BJ (cell line): ENCODE measurements at regions not wholly inside any gene's neighbourhood (a gene's known extent, or its start where the extent isn't known, plus 50 kb on each side); places are given as distances from the start of the nearest gene placed in this dataset.

Experiments used
- CTCF ChIA-PET: fragments of 350-600 bp; formaldehyde crosslinking; extraction: SDS; loops from one replicate; lab custom pipeline; 2021; ENCODE audit warnings: antibody characterized with exemption, inconsistent platforms; lab: Yijun Ruan, JAX
- POLR2A ChIA-PET: fragments of 300-600 bp; sonication (Branson Sonifier 250); formaldehyde crosslinking; extraction: SDS; loops from one replicate; lab custom pipeline; 2021; ENCODE audit warnings: antibody characterized with exemption; lab: Charles Lee
- DNase-seq: peaks from one replicate; pipeline ENCODE4 v3.0.0-alpha.2; 2011; ENCODE audit warnings: low read depth
- H3K27me3 ChIP-seq: 2 replicates; pipeline ENCODE4 v1.6.0; 2011; ENCODE audit warnings: low read length; ENCODE audit not compliant: control insufficient read depth, insufficient read depth
- H3K36me3 ChIP-seq: 2 replicates; pipeline ENCODE4 v1.5.1; 2011; ENCODE audit warnings: low read length; ENCODE audit not compliant: control insufficient read depth, insufficient read depth
- H3K4me3 ChIP-seq: 2 replicates; pipeline ENCODE4 v1.5.1; 2011; ENCODE audit warnings: low read depth, mild to moderate bottlenecking, control low read depth, low read length
- CTCF ChIP-seq: IDR thresholded peaks from 2 replicates; pipeline ENCODE4 v1.5.1; 2011; ENCODE audit warnings: low read depth, mild to moderate bottlenecking, control low read depth, inconsistent platforms, low read length, moderate library complexity; ENCODE audit not compliant: insufficient read depth

GRCh38 chr4:55183926-55184599 is 58.7 kb upstream of the KDR start:
- DNase-seq, result peak; percentile 63
- no peak overlapping the region for H3K4me3 ChIP-seq
- TF ChIP-seq CTCF, result no peak
- H3K27me3 ChIP-seq, result no peaks in the 10 kb centered on the region
- CTCF ChIA-PET, result interaction anchor here (1.0 to 1.4 kb wide), 2 partner anchors 29 to 162 kb away, joined by 3 to 5 read pairs; partner anchors contain the start of gene SRD5A3
- H3K36me3 ChIP-seq, result no peaks in the 10 kb centered on the region
- POLR2A ChIA-PET, result interaction anchor here (1.0 kb wide), 1 partner anchor 8 kb away, joined by 3 read pairs; no protein-coding TSS in a partner anchor

- ChIA-PET CTCF (interaction anchor here (0.6 to 1.4 kb wide), 11 partner anchors 8 to 214 kb away, joined by 3 to 6 read pairs (median 3); partner anchors contain the start of genes SRD5A3 and TMEM165), POLR2A (interaction anchor here (1.0 kb wide), 1 partner anchor 9 kb away, joined by 3 read pairs; no protein-coding TSS in a partner anchor)
- H3K36me3 ChIP-seq, result no peaks in the 10 kb centered on the region
- no peak for DNase-seq
- H3K4me3 ChIP-seq, result no peak overlapping the region
- no peak for TF ChIP-seq CTCF
- no peaks in the 10 kb centered on the region for H3K27me3 ChIP-seq
Measured at GRCh38 chr4:55184600-55185523, 59.5 kb upstream of the KDR start.

- ChIA-PET POLR2A (no interaction called here), CTCF (interaction anchor here (0.6 to 1.4 kb wide), 3 partner anchors 42 to 739 kb away, joined by 3 to 6 read pairs (median 5); no protein-coding TSS in a partner anchor)
- H3K4me3 ChIP-seq, result no peak overlapping the region
- no peaks in the 10 kb centered on the region for H3K36me3 ChIP-seq
- TF ChIP-seq CTCF, result no peak
- no peaks in the 10 kb centered on the region for H3K27me3 ChIP-seq
- no peak for DNase-seq
Measured at GRCh38 chr4:55186123-55186522, 60.7 kb upstream of the KDR start.

- H3K27me3 ChIP-seq, result no peaks in the 10 kb centered on the region
- ChIA-PET POLR2A (no interaction called here), CTCF (interaction anchor here (0.6 to 1.4 kb wide), 3 partner anchors 41 to 739 kb away, joined by 3 to 6 read pairs (median 5); no protein-coding TSS in a partner anchor)
- no peak for TF ChIP-seq CTCF
- H3K4me3 ChIP-seq, result no peak overlapping the region
- no peaks in the 10 kb centered on the region for H3K36me3 ChIP-seq
- DNase-seq, result no peak
Measured at GRCh38 chr4:55186700-55187099, 61.3 kb upstream of the KDR start.

- no peak for TF ChIP-seq CTCF
- no peaks in the 10 kb centered on the region for H3K36me3 ChIP-seq
- CTCF ChIA-PET, result interaction anchor here (0.7 to 0.9 kb wide), 2 partner anchors 29 to 217 kb away, joined by 3 read pairs; no protein-coding TSS in a partner anchor
- POLR2A ChIA-PET, result no interaction called here
- DNase-seq, result no peak
- no peak overlapping the region for H3K4me3 ChIP-seq
- H3K27me3 ChIP-seq, result no peaks in the 10 kb centered on the region
Measured at GRCh38 chr4:55214172-55214571, 88.8 kb upstream of the KDR start.
